Activated T-helper 1 cell treated with anti-CD3 and anti-CD28 coated beads, Interleukin-12 subunit alpha, Interleukin-12 subunit beta, Interleukin-2, Interleukin-4 antibody, amounts not matched to agents 30 ng/mL and 10 ng/mL and 1 ng/mL, durations not matched to agents 14 hours and 24 hours and 36 hours (primary cell): ENCODE measurements at regions not wholly inside any gene's neighbourhood (a gene's known extent, or its start where the extent isn't known, plus 50 kb on each side); places are given as distances from the start of the nearest gene placed in this dataset.

Experiments
- DNase-seq: peaks from one replicate; pipeline ENCODE4 v3.0.0; 2021; ENCODE audit warnings: low spot score
- H3K27ac Mint-ChIP-seq: one replicate; pipeline ENCODE4 v1.8.0; 2021; ENCODE audit warnings: mild to moderate bottlenecking, mixed read lengths
- H3K27me3 Mint-ChIP-seq: one replicate; pipeline ENCODE4 v1.8.0; 2022; ENCODE audit warnings: mild to moderate bottlenecking, moderate library complexity, mixed read lengths; ENCODE audit not compliant: insufficient read depth
- H3K36me3 Mint-ChIP-seq: one replicate; pipeline ENCODE4 v1.8.0; 2021; ENCODE audit warnings: low read depth, mixed read lengths
- H3K4me1 Mint-ChIP-seq: one replicate; pipeline ENCODE4 v1.8.0; 2021; ENCODE audit warnings: low read depth, mixed read lengths
- H3K4me3 Mint-ChIP-seq: one replicate; pipeline ENCODE4 v1.8.0; 2021; ENCODE audit warnings: mild to moderate bottlenecking, moderate library complexity, mixed read lengths
- H3K9me3 Mint-ChIP-seq: one replicate; pipeline ENCODE4 v1.8.0; 2021; ENCODE audit warnings: mixed read lengths
- intact Hi-C: fragments of 100-400 bp; cut with micrococcal nuclease; formaldehyde crosslinking; loops from one replicate; pipeline ENCODE4 v1.15.1; 2024

DNA sequence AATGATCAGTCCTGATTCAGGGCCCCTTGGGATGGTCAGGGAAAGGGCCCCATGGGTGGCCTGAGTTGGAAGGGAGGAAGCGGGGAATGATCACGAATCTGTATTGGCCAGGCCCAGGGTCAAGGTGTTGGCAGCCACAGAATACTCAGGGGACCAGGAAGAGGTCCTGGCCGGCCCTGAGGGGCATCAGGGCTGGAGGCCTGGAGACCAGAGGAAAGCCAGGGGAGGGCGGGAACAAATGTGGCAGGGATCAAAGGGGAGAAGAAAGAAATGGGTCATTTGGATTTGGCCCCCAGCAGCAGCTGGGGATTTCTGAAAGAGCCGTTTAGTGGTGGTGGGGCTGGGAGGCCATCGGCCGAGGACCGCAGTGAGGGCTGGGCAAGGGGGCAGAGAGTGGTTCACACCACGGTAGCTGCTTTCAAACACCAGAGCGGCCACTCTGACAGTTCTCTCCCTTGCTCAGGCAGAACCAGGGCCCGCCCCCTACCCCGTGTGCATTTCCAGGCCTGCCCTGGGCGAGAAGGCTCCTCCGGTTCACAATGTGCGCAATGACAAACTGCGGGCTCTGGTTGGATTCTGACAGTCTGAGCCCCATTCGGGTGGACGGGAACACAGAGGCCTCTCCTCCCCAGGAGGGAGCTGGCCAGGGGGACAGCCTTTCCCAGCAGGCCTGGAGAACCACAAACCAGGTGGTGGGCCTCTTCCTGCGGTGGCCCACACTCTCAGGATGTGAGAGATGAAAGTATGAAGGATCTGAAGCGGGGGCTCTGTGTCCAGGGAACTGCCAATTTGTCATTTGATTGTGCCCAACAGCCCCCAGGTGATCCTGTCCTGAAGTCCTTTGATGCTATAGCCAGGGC, 220.3 kb upstream of the IER5L start:
- Mint-ChIP-seq H3K9me3 (no peaks in the 10 kb centered on the region), H3K4me1 (no peaks in the 10 kb centered on the region), H3K4me3 (no peak overlapping the region), H3K27ac (no peak overlapping the region), H3K36me3 (no peaks in the 10 kb centered on the region), H3K27me3 (peaks cover 7% of the 10 kb centered on the region)
- no peak for DNase-seq
- intact Hi-C loops: no loop called here

- no peak for DNase-seq
- no peak overlapping the region for H3K4me3 Mint-ChIP-seq
- H3K9me3 Mint-ChIP-seq: no peaks in the 10 kb centered on the region
- no peaks in the 10 kb centered on the region for H3K4me1 Mint-ChIP-seq
- peaks cover 7% of the 10 kb centered on the region for H3K27me3 Mint-ChIP-seq
- intact Hi-C loops: no loop called here
- H3K36me3 Mint-ChIP-seq: no peaks in the 10 kb centered on the region
- no peak overlapping the region for H3K27ac Mint-ChIP-seq
Observed at GRCh38 chr9:129397335-129397734, 219.3 kb upstream of the IER5L start.

DNA sequence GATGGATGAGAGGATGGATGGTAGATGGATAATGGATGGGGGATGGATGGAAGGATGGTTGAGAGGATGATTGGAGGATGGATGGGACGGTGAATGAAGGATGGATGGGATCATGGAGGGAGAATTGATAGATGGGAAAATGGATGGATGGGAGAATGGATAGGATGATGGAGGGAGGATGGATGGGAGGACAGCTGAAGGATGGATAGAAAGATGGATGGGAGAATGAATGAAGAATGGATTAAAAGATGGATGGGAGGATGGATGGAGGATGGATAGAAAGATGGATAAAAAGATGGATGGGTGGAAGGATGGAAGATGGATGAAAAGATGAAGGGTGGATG, 218.3 kb upstream of the IER5L start:
- no peak overlapping the region for H3K27ac Mint-ChIP-seq
- no peak overlapping the region for H3K4me3 Mint-ChIP-seq
- H3K9me3 Mint-ChIP-seq: no peaks in the 10 kb centered on the region
- peaks cover 5% of the 10 kb centered on the region for H3K27me3 Mint-ChIP-seq
- DNase-seq: no peak
- intact Hi-C loops: no loop called here
- H3K4me1 Mint-ChIP-seq: no peaks in the 10 kb centered on the region
- H3K36me3 Mint-ChIP-seq: no peaks in the 10 kb centered on the region

DNA sequence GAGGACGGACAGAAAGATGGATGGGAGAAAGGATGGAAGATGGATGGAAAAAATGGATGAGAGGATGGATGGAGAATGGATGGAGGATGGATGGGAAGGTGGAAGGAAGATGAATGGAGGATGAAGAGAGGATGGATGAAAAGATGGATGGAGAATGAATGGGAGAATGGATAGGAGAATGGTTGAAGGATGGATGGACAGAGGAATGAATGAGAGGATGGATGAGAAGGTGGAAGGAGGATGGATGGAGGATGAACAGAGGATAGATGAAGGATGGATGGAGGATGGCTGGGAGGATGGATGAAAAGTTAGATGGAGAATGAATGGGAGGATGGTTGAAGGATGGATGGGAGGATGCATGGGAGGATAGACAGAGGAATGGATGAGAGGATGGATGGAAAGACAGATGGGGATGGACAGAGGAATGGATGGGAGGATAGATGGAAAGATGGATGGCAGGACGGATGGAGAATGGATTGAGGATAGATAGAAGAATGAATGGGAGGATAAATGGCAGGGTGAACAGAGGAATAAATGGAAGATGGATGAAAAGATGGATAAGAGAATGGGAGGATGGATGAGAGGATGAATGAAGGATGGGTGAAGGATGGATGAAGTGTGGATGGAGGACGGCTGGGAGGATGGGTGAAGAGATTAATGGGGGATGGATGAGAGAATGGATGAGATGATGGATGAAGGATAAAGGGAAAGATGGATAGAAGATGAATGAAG, 217.7 kb upstream of the IER5L start:
- Mint-ChIP-seq H3K4me1 (no peaks in the 10 kb centered on the region), H3K36me3 (no peaks in the 10 kb centered on the region), H3K4me3 (no peak overlapping the region), H3K27ac (no peak overlapping the region), H3K27me3 (peaks cover 5% of the 10 kb centered on the region), H3K9me3 (no peaks in the 10 kb centered on the region)
- intact Hi-C loops: no loop called here
- DNase-seq: no peak

DNA sequence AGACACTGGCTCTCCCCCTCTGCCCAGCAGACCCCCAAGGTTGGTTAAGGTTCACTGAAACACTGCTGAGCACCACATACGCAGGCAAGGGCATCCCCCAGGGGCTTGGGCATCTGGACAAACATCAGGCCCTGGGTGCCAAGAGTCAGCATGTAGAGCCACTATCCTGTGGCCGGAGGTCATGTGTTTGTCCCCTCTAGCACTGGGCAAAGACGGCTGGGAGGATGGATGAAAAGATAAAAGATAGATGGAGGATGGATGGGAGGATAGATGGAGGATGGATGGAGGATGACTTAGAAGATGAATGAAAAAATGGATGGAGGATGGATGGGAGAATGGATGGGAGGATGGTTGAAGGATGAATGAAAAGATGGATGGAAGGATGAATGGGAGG, 216.8 kb upstream of the IER5L start:
- no peak overlapping the region for H3K27ac Mint-ChIP-seq
- DNase-seq: no peak
- H3K4me1 Mint-ChIP-seq: no peaks in the 10 kb centered on the region
- H3K9me3 Mint-ChIP-seq: no peaks in the 10 kb centered on the region
- intact Hi-C loops: no loop called here
- H3K4me3 Mint-ChIP-seq: no peak overlapping the region
- H3K36me3 Mint-ChIP-seq: no peaks in the 10 kb centered on the region
- H3K27me3 Mint-ChIP-seq: peaks cover 5% of the 10 kb centered on the region

DNA sequence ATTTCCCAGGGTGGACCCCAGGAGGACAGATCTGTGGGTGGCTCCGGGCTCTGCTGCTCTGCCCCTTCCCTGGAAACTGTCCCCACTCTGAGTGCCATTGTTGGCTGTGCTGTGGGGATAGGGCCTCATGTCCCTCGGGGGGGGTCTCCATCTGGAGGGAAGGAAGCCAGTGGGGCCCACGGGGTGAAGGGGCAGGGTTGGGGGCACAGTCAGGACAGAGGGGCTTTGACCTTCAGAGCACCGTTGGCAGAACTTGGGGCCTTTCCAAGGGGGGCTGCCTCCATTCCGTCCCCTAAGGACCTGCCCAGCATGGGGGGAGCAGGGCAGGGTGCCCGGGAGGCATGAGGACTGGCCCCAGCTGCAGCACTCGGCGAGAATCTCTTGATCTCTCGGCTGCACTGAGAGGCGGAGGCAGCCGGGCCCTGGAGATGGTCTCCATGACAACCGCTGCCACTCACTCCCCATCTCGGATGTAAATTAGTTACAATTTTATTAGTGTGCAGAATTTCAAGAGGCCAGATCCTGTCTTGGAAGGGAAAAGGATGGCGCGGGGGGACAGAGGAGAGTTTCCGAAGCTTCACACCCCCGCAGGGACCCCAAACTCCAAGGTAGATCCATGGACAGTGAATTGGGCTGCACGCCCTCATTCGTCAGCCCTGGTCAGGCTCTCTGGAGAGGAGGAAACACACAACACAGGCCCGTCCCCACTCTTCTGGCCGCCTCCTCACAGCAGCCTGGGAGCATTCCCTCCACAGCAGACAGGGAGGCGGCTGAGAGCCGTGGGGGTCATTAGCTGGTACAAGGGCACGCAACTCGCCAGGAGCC, 216.2 kb upstream of the IER5L start:
- H3K27ac Mint-ChIP-seq: no peak overlapping the region
- intact Hi-C loops: no loop called here
- no peak for DNase-seq
- no peaks in the 10 kb centered on the region for H3K9me3 Mint-ChIP-seq
- H3K27me3 Mint-ChIP-seq: peaks cover 5% of the 10 kb centered on the region
- H3K36me3 Mint-ChIP-seq: no peaks in the 10 kb centered on the region
- H3K4me3 Mint-ChIP-seq: no peak overlapping the region
- no peaks in the 10 kb centered on the region for H3K4me1 Mint-ChIP-seq

DNA sequence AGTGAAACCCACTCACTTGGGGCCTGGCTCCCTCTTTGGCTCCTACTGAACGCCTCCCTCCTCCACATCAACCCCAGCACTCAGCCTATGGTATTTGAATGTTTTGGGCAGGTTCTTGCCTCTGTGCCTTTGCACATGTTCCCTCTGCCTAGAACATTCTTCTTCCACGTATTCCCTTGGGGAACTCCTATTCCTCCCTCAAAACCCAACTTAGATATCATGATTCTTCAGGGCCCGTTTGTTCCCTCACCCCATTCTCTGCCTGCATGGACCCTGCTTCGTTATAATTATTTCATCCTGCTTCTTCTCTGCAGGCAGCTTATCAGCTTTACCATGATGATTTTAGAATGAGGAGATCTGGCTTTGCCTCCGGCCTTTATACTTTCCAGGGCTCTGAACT, 215.0 kb upstream of the IER5L start:
- DNase-seq: no peak
- Mint-ChIP-seq H3K4me3 (no peak overlapping the region), H3K4me1 (no peaks in the 10 kb centered on the region), H3K36me3 (no peaks in the 10 kb centered on the region), H3K9me3 (no peaks in the 10 kb centered on the region), H3K27ac (no peak overlapping the region), H3K27me3 (peaks cover 4% of the 10 kb centered on the region)
- intact Hi-C loops: no loop called here

DNA sequence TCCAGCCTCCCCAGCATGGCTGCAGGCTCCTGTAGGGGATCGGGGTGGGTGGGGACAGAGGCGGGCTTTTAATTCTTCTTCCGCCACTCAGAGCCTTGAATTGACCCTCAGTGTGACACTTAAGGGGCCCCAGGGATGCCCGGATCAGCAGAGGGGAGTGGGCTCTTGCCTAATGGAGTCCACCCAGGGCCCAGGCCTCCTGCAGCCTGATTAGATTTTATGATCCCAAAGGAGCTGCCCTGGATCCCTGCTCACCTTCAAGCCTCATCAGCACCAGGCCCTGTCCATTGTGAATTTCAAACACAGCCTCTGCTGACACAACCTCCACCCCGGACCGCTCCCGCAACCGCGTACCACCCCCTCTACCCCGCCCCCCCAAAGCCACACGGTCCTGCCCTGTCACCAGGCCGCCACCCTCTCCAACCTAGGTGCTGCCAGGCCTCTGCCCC, 214.1 kb upstream of the IER5L start:
- DNase-seq: no peak
- no peaks in the 10 kb centered on the region for H3K4me1 Mint-ChIP-seq
- no peaks in the 10 kb centered on the region for H3K9me3 Mint-ChIP-seq
- peaks cover 4% of the 10 kb centered on the region for H3K27me3 Mint-ChIP-seq
- intact Hi-C loops: no loop called here
- no peaks in the 10 kb centered on the region for H3K36me3 Mint-ChIP-seq
- no peak overlapping the region for H3K27ac Mint-ChIP-seq
- no peak overlapping the region for H3K4me3 Mint-ChIP-seq

DNA sequence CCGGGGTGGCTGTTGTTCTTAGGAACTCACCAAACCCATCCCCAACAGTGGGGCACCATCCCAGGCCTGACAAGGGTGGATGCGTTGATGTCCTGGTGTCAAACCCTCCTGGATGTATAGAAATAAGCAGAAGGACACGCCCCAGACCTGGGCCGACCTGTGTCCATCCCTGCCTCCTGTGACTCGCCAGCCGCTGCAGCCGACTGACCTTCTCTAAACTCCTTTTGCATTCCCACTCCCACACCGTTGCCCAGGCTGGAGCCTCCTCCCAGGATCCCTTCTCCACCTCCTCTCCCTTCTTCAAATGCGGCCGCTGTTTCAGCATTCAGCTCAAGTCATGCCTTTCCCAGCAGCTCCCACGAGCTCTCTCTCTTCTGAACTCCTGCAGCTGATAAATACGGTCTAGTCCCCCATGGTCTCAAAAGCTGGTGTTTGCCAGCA, 213.2 kb upstream of the IER5L start:
- Mint-ChIP-seq H3K4me3 (no peak overlapping the region), H3K27ac (no peak overlapping the region), H3K4me1 (no peaks in the 10 kb centered on the region), H3K9me3 (no peaks in the 10 kb centered on the region), H3K36me3 (no peaks in the 10 kb centered on the region), H3K27me3 (peaks cover 4% of the 10 kb centered on the region)
- DNase-seq: no peak
- intact Hi-C loops: no loop called here

DNA sequence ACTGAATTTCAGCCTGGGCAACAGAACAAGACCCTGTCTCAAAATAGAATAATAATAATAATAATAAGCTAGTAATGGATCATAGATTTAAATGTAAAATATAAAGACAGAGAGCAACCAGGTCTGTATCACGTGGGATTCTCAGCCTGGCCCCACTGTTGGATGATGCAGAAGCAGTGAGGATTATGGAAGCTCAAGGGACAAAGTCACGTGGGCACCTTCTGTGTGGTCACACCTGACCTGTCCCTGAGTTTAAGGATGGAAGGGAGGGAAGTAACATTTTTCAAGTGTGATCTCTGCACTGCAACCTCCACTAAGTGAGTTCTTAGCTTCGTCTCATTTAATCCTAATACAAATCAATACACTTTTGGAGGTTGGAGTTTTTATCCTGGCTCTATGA, 212.5 kb upstream of the IER5L start:
- Mint-ChIP-seq H3K27me3 (peaks cover 4% of the 10 kb centered on the region), H3K27ac (no peak overlapping the region), H3K9me3 (no peaks in the 10 kb centered on the region), H3K4me1 (no peaks in the 10 kb centered on the region), H3K36me3 (no peaks in the 10 kb centered on the region), H3K4me3 (no peak overlapping the region)
- intact Hi-C loops: no loop called here
- DNase-seq: no peak

DNA sequence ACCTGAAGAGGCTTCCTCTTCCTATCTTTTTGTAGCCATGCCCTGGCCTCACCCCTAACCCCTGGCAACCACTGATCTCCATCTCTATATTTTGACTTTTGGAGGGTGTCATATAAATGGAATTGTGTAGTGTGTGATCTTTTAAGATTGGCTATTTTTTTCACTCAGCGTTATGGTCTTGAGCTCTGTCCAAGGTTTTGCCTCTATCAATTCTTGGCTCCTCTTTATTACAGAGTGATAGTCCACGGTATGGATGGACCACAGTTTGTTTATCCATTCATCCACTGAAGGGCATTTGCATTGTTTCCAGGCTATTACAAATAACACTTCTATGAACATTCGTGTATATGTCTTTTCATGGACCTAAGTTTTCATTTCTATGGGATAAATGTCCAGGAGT, 209.8 kb upstream of the IER5L start:
- H3K27ac Mint-ChIP-seq: no peak overlapping the region
- no peaks in the 10 kb centered on the region for H3K36me3 Mint-ChIP-seq
- no peak for DNase-seq
- H3K4me3 Mint-ChIP-seq: no peak overlapping the region
- H3K9me3 Mint-ChIP-seq: no peaks in the 10 kb centered on the region
- H3K4me1 Mint-ChIP-seq: no peaks in the 10 kb centered on the region
- intact Hi-C loops: no loop called here
- no peaks in the 10 kb centered on the region for H3K27me3 Mint-ChIP-seq

- H3K27ac Mint-ChIP-seq: no peak overlapping the region
- H3K4me1 Mint-ChIP-seq: no peaks in the 10 kb centered on the region
- no peak overlapping the region for H3K4me3 Mint-ChIP-seq
- H3K27me3 Mint-ChIP-seq: peaks cover under 1% of the 10 kb centered on the region
- H3K9me3 Mint-ChIP-seq: no peaks in the 10 kb centered on the region
- no peak for DNase-seq
- intact Hi-C loops: no loop called here
- H3K36me3 Mint-ChIP-seq: no peaks in the 10 kb centered on the region
Observed at GRCh38 chr9:129386812-129387177, 208.7 kb upstream of the IER5L start.
